ENCODE measurements at regions not wholly inside any gene's neighbourhood (a gene's known extent, or its start where the extent isn't known, plus 50 kb on each side); places are given as distances from the start of the nearest gene placed in this dataset.

GRCh38 chr10:2761971-2762370 is 305.4 kb upstream of the PFKP start:
- TF ChIP-seq POLR2AphosphoS5 (IDR thresholded peaks at IDR 0.05; ENCODE audit: low read depth) (no peak), ZNF462 (CRISPR knock-in tag; IDR thresholded peaks at IDR 0.05) (no peak), CREB1 (CRISPR knock-in tag; IDR thresholded peaks at IDR 0.05; ENCODE audit: low read depth) (no peak), ETS1 (IDR thresholded peaks at IDR 0.05) (no peak), CTCF (conservative IDR thresholded peaks at IDR 0.05; ENCODE audit: low read depth in 2 of 2) (no peak), EZH2 (IDR thresholded peaks at IDR 0.05; ENCODE audit: low read depth, unreplicated experiment) (no peak), REST (IDR thresholded peaks at IDR 0.05; ENCODE audit: unreplicated experiment) (no peak), EZH2phosphoT487 (IDR thresholded peaks at IDR 0.05; ENCODE audit: unreplicated experiment) (no peak), ZNF331 (CRISPR knock-in tag; IDR thresholded peaks at IDR 0.05; ENCODE audit: low read depth) (no peak), JUNB (IDR thresholded peaks at IDR 0.05; ENCODE audit: unreplicated experiment) (no peak), NANOG (IDR thresholded peaks at IDR 0.05; ENCODE audit: borderline replicate concordance) (no peak), STAT1 (IDR thresholded peaks at IDR 0.05; ENCODE audit: unreplicated experiment) (no peak), ZNF114 (CRISPR knock-in tag; IDR thresholded peaks at IDR 0.05) (no peak)
